Activated T-helper 1 cell treated with anti-CD3 and anti-CD28 coated beads, Interleukin-12 subunit alpha, Interleukin-12 subunit beta, Interleukin-2, Interleukin-4 antibody, amounts not matched to agents 30 ng/mL and 10 ng/mL and 1 ng/mL, durations not matched to agents 14 hours and 24 hours and 36 hours (primary cell): ENCODE measurements at regions not wholly inside any gene's neighbourhood (a gene's known extent, or its start where the extent isn't known, plus 50 kb on each side); places are given as distances from the start of the nearest gene placed in this dataset.
"Not testable (repeated sequence)": the region's sequence is repeated elsewhere in the genome, so short reads cannot be mapped to it uniquely, and the experiment has no call there.

Experiments
- DNase-seq: peaks from one replicate; pipeline ENCODE4 v3.0.0; 2021; ENCODE audit warnings: low spot score
- H3K27ac Mint-ChIP-seq: one replicate; pipeline ENCODE4 v1.8.0; 2021; ENCODE audit warnings: mild to moderate bottlenecking, mixed read lengths
- H3K27me3 Mint-ChIP-seq: one replicate; pipeline ENCODE4 v1.8.0; 2022; ENCODE audit warnings: mild to moderate bottlenecking, moderate library complexity, mixed read lengths; ENCODE audit not compliant: insufficient read depth
- H3K36me3 Mint-ChIP-seq: one replicate; pipeline ENCODE4 v1.8.0; 2021; ENCODE audit warnings: low read depth, mixed read lengths
- H3K4me1 Mint-ChIP-seq: one replicate; pipeline ENCODE4 v1.8.0; 2021; ENCODE audit warnings: low read depth, mixed read lengths
- H3K4me3 Mint-ChIP-seq: one replicate; pipeline ENCODE4 v1.8.0; 2021; ENCODE audit warnings: mild to moderate bottlenecking, moderate library complexity, mixed read lengths
- H3K9me3 Mint-ChIP-seq: one replicate; pipeline ENCODE4 v1.8.0; 2021; ENCODE audit warnings: mixed read lengths
- intact Hi-C: fragments of 100-400 bp; cut with micrococcal nuclease; formaldehyde crosslinking; loops from one replicate; pipeline ENCODE4 v1.15.1; 2024

DNA sequence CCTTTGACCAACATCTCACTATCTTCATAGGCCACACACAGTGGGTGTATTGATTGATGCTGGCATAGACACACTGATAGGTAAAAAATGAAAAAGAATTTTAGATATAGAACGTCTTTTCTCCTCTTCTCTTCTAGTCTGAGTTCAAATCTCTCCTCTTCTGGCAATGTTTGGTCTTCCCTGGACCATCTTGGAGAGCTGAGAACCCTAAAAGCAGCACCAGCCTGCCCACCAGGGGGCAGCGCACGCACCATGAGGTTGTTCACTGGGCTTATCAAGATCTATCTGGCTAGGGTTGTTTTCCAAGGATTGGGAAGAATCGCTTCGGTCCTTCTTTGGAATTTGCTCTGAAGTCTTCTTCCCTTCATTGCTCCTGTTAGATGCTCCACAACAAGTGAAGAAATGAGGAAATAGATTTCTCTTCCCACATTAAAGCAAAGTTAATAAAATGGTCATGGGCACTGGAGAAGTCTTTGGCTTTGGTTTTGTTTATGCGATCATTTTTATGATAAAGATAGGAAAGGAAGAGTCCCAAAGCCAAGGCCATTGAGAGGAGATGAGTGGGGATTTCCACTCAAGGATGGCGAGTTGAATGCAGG is 104.0 kb upstream of the OLIG2 start:
- Mint-ChIP-seq H3K9me3 (peaks cover 19% of the 10 kb centered on the region), H3K4me1 (no peaks in the 10 kb centered on the region), H3K27ac (no peak overlapping the region), H3K36me3 (peaks cover 2% of the 10 kb centered on the region), H3K27me3 (peaks cover 3% of the 10 kb centered on the region), H3K4me3 (no peak overlapping the region)
- no peak for DNase-seq
- intact Hi-C loops: no loop called here

DNA sequence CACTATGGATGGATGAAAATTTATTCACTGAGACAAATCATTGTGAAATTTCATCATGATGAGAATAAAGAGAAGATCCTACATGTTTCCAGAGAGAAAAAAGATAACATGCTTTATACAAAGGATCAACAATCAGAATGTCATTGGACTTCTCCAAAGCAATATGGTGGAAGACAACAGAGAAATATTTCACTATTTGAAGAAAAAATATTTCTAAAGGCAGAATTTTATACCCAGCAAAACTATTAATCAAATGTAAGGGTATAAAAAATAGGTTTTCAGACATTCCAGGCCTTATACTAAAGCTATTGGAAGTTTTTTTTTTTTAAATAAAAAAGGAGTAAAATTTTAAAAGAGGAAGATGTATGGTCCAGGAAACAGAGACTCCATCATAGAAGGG is 100.6 kb upstream of the OLIG2 start:
- Mint-ChIP-seq H3K9me3 (peaks cover 24% of the 10 kb centered on the region), H3K27me3 (no peaks in the 10 kb centered on the region), H3K4me1 (peaks cover 6% of the 10 kb centered on the region), H3K27ac (no peak overlapping the region), H3K4me3 (no peak overlapping the region), H3K36me3 (peaks cover 2% of the 10 kb centered on the region)
- intact Hi-C loops: no loop called here
- no peak for DNase-seq

- no peaks in the 10 kb centered on the region for H3K27me3 Mint-ChIP-seq
- peaks cover 31% of the 10 kb centered on the region for H3K4me1 Mint-ChIP-seq
- no peak overlapping the region for H3K4me3 Mint-ChIP-seq
- intact Hi-C loops: loop anchor here (10.0 kb wide), 1 partner anchor 505 kb away; no protein-coding TSS in a partner anchor
- peaks cover 20% of the 10 kb centered on the region for H3K9me3 Mint-ChIP-seq
- H3K27ac Mint-ChIP-seq: no peak overlapping the region
- peaks cover 3% of the 10 kb centered on the region for H3K36me3 Mint-ChIP-seq
- DNase-seq: no peak
These were observed 96.1 kb upstream of the OLIG2 start for GRCh38 chr21:32929633-32930038.

DNA sequence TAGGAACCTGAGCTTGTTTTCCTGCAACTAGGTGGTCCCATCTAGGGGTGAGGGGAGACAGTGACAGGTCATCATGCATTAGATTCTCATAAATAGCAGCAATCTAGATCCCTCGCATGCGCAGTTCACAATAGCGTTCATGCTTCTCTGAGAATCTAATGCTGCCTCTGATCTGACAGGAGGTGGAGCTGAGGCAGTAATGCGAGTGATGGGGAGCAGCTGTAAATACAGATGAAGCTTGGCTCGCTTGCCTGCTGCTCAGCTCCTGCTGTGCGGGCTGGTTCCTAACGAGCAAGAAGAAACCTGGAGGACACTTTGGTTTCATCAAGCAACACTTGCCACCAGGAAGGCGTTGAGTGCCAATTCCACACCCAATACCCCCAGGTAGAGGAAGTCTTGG is 95.1 kb upstream of the OLIG2 start:
- no peak overlapping the region for H3K4me3 Mint-ChIP-seq

DNA sequence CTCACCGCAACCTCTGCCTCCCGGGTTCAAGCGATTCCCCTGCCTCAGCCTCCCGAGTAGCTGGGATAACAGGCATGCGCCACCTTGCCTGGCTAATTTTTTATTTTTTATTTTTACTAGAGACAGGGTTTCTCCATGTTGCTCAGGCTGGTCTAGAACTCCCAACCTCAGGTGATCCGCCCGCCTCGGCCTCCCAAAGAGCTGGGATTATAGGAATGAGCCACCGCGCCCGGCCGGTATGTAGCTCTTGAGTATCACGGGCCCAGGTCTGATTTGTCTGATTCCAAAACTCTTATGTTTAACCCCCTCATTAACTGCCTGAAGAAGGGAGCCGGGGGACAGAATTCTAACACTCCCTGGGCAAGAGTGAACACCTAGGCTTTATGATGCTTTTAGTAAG is 91.7 kb upstream of the OLIG2 start:
- not testable (repeated sequence) for H3K27me3 Mint-ChIP-seq, H3K9me3 Mint-ChIP-seq, DNase-seq, H3K4me3 Mint-ChIP-seq, H3K27ac Mint-ChIP-seq, H3K36me3 Mint-ChIP-seq
- intact Hi-C loops: loop anchor here (10.0 kb wide), 1 partner anchor 501 kb away; no protein-coding TSS in a partner anchor
- peaks cover 31% of the 10 kb centered on the region for H3K4me1 Mint-ChIP-seq

More for the DNA sequence above, 95.1 kb upstream of the OLIG2 start:
- peaks cover 2% of the 10 kb centered on the region for H3K36me3 Mint-ChIP-seq
- intact Hi-C loops: loop anchor here (10.0 kb wide), 1 partner anchor 504 kb away; no protein-coding TSS in a partner anchor
- no peaks in the 10 kb centered on the region for H3K27me3 Mint-ChIP-seq
- H3K4me1 Mint-ChIP-seq: peaks cover 31% of the 10 kb centered on the region
- peaks cover 11% of the 10 kb centered on the region for H3K9me3 Mint-ChIP-seq
- H3K27ac Mint-ChIP-seq: no peak overlapping the region
- no peak for DNase-seq

GRCh38 chr21:32934829-32935228 is 90.9 kb upstream of the OLIG2 start:
- peaks cover 26% of the 10 kb centered on the region for H3K4me1 Mint-ChIP-seq
- intact Hi-C loops: loop anchor here (10.0 kb wide), 1 partner anchor 500 kb away; no protein-coding TSS in a partner anchor
- peaks cover 2% of the 10 kb centered on the region for H3K36me3 Mint-ChIP-seq
- H3K4me3 Mint-ChIP-seq: no peak overlapping the region
- peaks cover 1% of the 10 kb centered on the region for H3K27me3 Mint-ChIP-seq
- H3K27ac Mint-ChIP-seq: no peak overlapping the region
- DNase-seq: no peak
- no peaks in the 10 kb centered on the region for H3K9me3 Mint-ChIP-seq

- H3K27ac Mint-ChIP-seq: no peak overlapping the region
- intact Hi-C loops: loop anchor here (1.0 to 10.0 kb wide), 3 partner anchors 106 to 257 kb away; no protein-coding TSS in a partner anchor
- no peak for DNase-seq
- H3K36me3 Mint-ChIP-seq: no peaks in the 10 kb centered on the region
- peaks cover 15% of the 10 kb centered on the region for H3K27me3 Mint-ChIP-seq
- H3K4me3 Mint-ChIP-seq: no peak overlapping the region
- no peaks in the 10 kb centered on the region for H3K9me3 Mint-ChIP-seq
- H3K4me1 Mint-ChIP-seq: peaks cover 9% of the 10 kb centered on the region
These were observed 85.4 kb upstream of the OLIG2 start for GRCh38 chr21:32940079-32941014.

DNA sequence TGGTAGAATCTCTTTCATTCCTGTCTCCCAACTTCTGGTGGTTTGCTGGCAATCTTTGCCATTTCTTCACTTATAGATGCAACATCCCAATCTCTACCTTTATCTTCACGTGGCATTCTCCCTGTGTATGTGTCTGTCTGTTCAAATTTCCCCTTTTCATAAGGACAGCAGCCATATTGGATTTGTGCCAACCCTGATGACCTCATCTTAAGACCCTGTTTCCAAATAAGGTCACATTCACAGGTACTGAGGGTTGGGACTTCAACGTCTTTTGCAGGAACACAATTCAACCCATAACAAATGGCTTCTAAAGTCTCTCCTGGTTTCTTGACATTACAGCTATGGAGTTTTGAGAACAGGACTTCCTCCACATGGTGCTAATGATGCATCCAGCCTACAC is 84.5 kb upstream of the OLIG2 start:
- no peaks in the 10 kb centered on the region for H3K9me3 Mint-ChIP-seq
- no peaks in the 10 kb centered on the region for H3K36me3 Mint-ChIP-seq
- no peak for DNase-seq
- no peak overlapping the region for H3K27ac Mint-ChIP-seq
- intact Hi-C loops: loop anchor here (10.0 kb wide), 1 partner anchor 106 kb away; no protein-coding TSS in a partner anchor
- no peak overlapping the region for H3K4me3 Mint-ChIP-seq
- peaks cover 20% of the 10 kb centered on the region for H3K27me3 Mint-ChIP-seq
- H3K4me1 Mint-ChIP-seq: peaks cover 9% of the 10 kb centered on the region

- Mint-ChIP-seq H3K4me1 (no peaks in the 10 kb centered on the region), H3K9me3 (no peaks in the 10 kb centered on the region), H3K27ac (no peak overlapping the region), H3K36me3 (no peaks in the 10 kb centered on the region), H3K27me3 (peaks cover 18% of the 10 kb centered on the region), H3K4me3 (no peak overlapping the region)
- intact Hi-C loops: loop anchor here (10.0 kb wide), 1 partner anchor 112 kb away; no protein-coding TSS in a partner anchor
- no peak for DNase-seq
These were observed 79.1 kb upstream of the OLIG2 start for GRCh38 chr21:32946654-32947053.

DNA sequence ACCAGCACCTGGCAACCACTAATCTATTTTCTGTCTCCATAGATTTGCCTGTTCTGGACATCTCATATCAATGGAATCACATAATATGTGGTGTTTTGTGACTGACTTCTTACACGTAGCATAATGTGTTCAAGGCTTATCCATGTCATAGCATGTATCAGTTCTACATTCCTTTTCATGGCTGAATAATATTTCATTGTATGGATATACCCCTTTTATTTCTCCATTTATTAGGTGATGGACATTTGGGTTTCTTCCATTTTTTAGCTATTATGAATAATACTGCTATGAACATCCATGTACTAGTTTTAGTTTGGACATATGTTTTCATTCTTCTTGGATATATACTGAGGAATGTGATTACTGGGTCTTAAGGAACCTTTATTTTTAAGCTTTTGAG is 78.0 kb upstream of the OLIG2 start:
- H3K27ac Mint-ChIP-seq: no peak overlapping the region
- H3K9me3 Mint-ChIP-seq: no peaks in the 10 kb centered on the region
- peaks cover 19% of the 10 kb centered on the region for H3K27me3 Mint-ChIP-seq
- no peak for DNase-seq
- H3K4me1 Mint-ChIP-seq: no peaks in the 10 kb centered on the region
- intact Hi-C loops: loop anchor here (10.0 kb wide), 1 partner anchor 113 kb away; no protein-coding TSS in a partner anchor
- H3K36me3 Mint-ChIP-seq: no peaks in the 10 kb centered on the region
- H3K4me3 Mint-ChIP-seq: no peak overlapping the region

DNA sequence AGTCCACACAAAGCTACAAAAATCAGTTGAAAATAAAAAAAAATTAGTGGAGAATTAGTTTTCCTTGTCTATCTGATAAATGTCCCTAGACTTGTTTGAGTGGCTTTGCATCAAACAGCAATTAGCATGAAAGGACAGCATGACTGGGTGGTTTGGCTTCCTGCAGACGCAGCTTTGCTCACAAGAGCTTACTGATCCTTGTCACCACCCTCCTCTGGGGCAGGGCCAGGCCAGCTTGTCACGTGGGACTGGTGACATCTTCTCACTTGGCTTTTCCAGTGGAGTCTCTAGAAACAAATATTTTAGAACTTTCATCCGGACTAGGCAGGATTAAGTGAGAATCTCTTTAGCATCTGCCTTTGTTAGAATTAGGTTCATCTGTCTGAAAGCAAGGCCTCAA is 76.0 kb upstream of the OLIG2 start:
- Mint-ChIP-seq H3K4me1 (no peaks in the 10 kb centered on the region), H3K27ac (no peak overlapping the region), H3K36me3 (no peaks in the 10 kb centered on the region), H3K4me3 (no peak overlapping the region), H3K27me3 (peaks cover 32% of the 10 kb centered on the region), H3K9me3 (no peaks in the 10 kb centered on the region)
- intact Hi-C loops: loop anchor here (10.0 kb wide), 1 partner anchor 115 kb away; no protein-coding TSS in a partner anchor
- DNase-seq: no peak

DNA sequence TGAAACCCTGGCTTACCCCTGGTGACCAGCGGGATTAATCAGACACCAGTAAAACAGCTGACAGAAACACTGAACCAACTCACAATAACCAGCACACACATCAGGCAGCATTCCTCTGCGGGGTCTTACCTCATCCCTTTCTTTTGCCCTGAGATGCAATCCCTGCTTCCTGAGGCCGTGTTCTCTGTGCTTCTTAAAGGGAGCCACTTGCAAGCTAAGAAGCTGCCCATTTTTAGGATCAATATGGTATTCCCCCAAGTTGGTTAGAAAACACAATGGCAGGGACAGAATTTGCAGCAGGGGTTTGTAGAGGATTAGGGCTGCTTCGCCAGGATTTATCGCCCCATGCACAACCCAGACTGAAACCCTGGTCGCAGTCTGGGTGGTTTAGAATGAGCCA is 74.7 kb upstream of the OLIG2 start:
- Mint-ChIP-seq H3K36me3 (no peaks in the 10 kb centered on the region), H3K27me3 (peaks cover 37% of the 10 kb centered on the region), H3K4me3 (no peak overlapping the region), H3K27ac (no peak overlapping the region), H3K9me3 (no peaks in the 10 kb centered on the region), H3K4me1 (no peaks in the 10 kb centered on the region)
- intact Hi-C loops: no loop called here
- DNase-seq: no peak

DNA sequence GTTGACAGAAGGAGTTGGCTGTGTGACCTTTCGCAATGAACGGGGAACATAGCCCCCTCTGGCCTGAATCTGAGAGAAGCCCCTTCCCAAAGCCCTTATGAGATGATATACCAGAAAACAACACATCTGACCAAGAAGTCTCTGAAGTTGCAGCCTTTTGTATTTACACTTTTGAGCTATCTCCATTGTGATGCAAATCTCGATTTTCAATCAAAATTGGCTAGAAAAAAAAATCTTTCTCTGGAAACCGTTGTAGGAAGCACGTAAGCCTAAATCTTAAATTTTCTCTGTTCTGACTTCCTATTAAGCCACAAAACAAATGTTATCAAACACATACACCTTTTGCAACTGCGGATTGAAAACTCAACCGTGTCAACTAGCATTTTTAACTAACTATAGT is 71.4 kb upstream of the OLIG2 start:
- intact Hi-C loops: no loop called here
- no peaks in the 10 kb centered on the region for H3K36me3 Mint-ChIP-seq
- no peak for DNase-seq

More for the DNA sequence above, 71.4 kb upstream of the OLIG2 start:
- H3K4me3 Mint-ChIP-seq: no peak overlapping the region
- H3K4me1 Mint-ChIP-seq: no peaks in the 10 kb centered on the region
- peaks cover 51% of the 10 kb centered on the region for H3K27me3 Mint-ChIP-seq
- no peak overlapping the region for H3K27ac Mint-ChIP-seq
- no peaks in the 10 kb centered on the region for H3K9me3 Mint-ChIP-seq
